GM12878 (cell line): ENCODE measurements at regions not wholly inside any gene's neighbourhood (a gene's known extent, or its start where the extent isn't known, plus 50 kb on each side); places are given as distances from the start of the nearest gene placed in this dataset.

ENCODE experiments used
- CREM ChIP-seq: IDR thresholded peaks from 2 replicates; pipeline ENCODE4 v1.6.1; 2014; ENCODE audit warnings: antibody characterized with exemption, low read depth
- CTCF ChIP-seq, 3 experiments: IDR thresholded peaks in 2 of 3; conservative IDR thresholded peaks in 1 of 3; 2 replicates each; pipeline ENCODE4 v1.5.1; 2011; ENCODE audit warnings: low read depth in 3 of 3, low read length in 3 of 3, mild to moderate bottlenecking in 3 of 3, control low read depth in 2 of 3, moderate library complexity in 2 of 3, inconsistent platforms in 1 of 3, mixed read lengths in 1 of 3; ENCODE audit not compliant: control insufficient read depth in 2 of 3, insufficient read depth in 1 of 3; ENCODE audit errors: extremely low read depth in 1 of 3
- ESRRA ChIP-seq: IDR thresholded peaks from 2 replicates; pipeline ENCODE4 v1.6.1; 2012; ENCODE audit warnings: mild to moderate bottlenecking, low read length, improper control_type of control experiment
- FOS ChIP-seq: IDR thresholded peaks from 3 replicates; pipeline ENCODE4 v1.6.1; 2011; ENCODE audit warnings: borderline replicate concordance; ENCODE audit not compliant: insufficient read length; ENCODE audit errors: extremely low read depth
- IKZF1 ChIP-seq: fragments of 450-650 bp; conservative IDR thresholded peaks from 2 replicates; pipeline ENCODE4 v1.6.1; 2017; ENCODE audit warnings: antibody characterized with exemption, mild to moderate bottlenecking
- MLLT1 ChIP-seq: fragments of 450-650 bp; IDR thresholded peaks from 2 replicates; pipeline ENCODE4 v1.6.1; 2016; ENCODE audit warnings: mild to moderate bottlenecking
- MXI1 ChIP-seq: fragments of 150-350 bp; IDR thresholded peaks from 2 replicates; pipeline ENCODE4 v1.6.1; 2011; ENCODE audit warnings: low read depth, mild to moderate bottlenecking, inconsistent platforms, low read length, improper control_type of control experiment
- POLR2AphosphoS5 ChIP-seq: IDR thresholded peaks from 2 replicates; pipeline ENCODE4 v1.6.1; 2011; ENCODE audit warnings: mild to moderate bottlenecking, low read length, inconsistent platforms
- RAD21 ChIP-seq: IDR thresholded peaks from 2 replicates; pipeline ENCODE4 v1.6.1; 2011; ENCODE audit warnings: mild to moderate bottlenecking, low read depth, low read length, moderate library complexity; ENCODE audit not compliant: insufficient read depth
- RFX5 ChIP-seq: IDR thresholded peaks from 2 replicates; pipeline ENCODE4 v1.6.1; 2011; ENCODE audit warnings: low read depth, low read length, improper control_type of control experiment
- ZBTB33 ChIP-seq: fragments of 450-650 bp; IDR thresholded peaks from 2 replicates; pipeline ENCODE4 v1.6.1; 2017; ENCODE audit warnings: mild to moderate bottlenecking
- TF ChIP-seq, protein P1 (sequence below): fragments of 450-650 bp; IDR thresholded peaks from 2 replicates; pipeline ENCODE4 v1.6.1; 2017; ENCODE audit warnings: mild to moderate bottlenecking, low read depth, inconsistent platforms; ENCODE audit not compliant: poor library complexity, severe bottlenecking
- TF ChIP-seq, protein P2 (sequence below): IDR thresholded peaks from 2 replicates; pipeline ENCODE4 v1.6.1; 2012; ENCODE audit warnings: low read depth, low read length, improper control_type of control experiment
- TF ChIP-seq, protein P3 (sequence below): IDR thresholded peaks from 2 replicates; pipeline ENCODE4 v1.6.1; 2011; ENCODE audit warnings: low read depth, mild to moderate bottlenecking, low read length, moderate library complexity, borderline replicate concordance; ENCODE audit errors: extremely low read depth

GRCh38 chr7:70972693-70973092 lies 159.3 kb upstream of the GALNT17 start:
- no peak for TF ChIP-seq POLR2AphosphoS5
- no peak for TF ChIP-seq ESRRA
- TF ChIP-seq CTCF (IDR thresholded peaks at IDR 0.05 in 2 of 3, conservative IDR thresholded peaks at IDR 0.05 in 1 of 3; ENCODE audit: control insufficient read depth in 2 of 3, extremely low read depth in 1 of 3, insufficient read depth in 1 of 3, low read depth in 3 of 3, low read length in 3 of 3): no peak
- TF ChIP-seq RFX5: no peak
- no peak for TF ChIP-seq FOS
- TF ChIP-seq MLLT1: no peak
- no peak for TF ChIP-seq IKZF1
- TF ChIP-seq, protein P1, sequence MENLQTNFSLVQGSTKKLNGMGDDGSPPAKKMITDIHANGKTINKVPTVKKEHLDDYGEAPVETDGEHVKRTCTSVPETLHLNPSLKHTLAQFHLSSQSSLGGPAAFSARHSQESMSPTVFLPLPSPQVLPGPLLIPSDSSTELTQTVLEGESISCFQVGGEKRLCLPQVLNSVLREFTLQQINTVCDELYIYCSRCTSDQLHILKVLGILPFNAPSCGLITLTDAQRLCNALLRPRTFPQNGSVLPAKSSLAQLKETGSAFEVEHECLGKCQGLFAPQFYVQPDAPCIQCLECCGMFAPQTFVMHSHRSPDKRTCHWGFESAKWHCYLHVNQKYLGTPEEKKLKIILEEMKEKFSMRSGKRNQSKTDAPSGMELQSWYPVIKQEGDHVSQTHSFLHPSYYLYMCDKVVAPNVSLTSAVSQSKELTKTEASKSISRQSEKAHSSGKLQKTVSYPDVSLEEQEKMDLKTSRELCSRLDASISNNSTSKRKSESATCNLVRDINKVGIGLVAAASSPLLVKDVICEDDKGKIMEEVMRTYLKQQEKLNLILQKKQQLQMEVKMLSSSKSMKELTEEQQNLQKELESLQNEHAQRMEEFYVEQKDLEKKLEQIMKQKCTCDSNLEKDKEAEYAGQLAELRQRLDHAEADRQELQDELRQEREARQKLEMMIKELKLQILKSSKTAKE: no peak
- no peak for TF ChIP-seq CREM
- TF ChIP-seq, protein P2, sequence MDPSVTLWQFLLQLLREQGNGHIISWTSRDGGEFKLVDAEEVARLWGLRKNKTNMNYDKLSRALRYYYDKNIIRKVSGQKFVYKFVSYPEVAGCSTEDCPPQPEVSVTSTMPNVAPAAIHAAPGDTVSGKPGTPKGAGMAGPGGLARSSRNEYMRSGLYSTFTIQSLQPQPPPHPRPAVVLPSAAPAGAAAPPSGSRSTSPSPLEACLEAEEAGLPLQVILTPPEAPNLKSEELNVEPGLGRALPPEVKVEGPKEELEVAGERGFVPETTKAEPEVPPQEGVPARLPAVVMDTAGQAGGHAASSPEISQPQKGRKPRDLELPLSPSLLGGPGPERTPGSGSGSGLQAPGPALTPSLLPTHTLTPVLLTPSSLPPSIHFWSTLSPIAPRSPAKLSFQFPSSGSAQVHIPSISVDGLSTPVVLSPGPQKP: no peak
- TF ChIP-seq, protein P3, sequence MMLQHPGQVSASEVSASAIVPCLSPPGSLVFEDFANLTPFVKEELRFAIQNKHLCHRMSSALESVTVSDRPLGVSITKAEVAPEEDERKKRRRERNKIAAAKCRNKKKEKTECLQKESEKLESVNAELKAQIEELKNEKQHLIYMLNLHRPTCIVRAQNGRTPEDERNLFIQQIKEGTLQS: no peak
- no peak for TF ChIP-seq MXI1
- no peak for TF ChIP-seq RAD21
- TF ChIP-seq ZBTB33: no peak
